GM21825 (cell line): ENCODE measurements at regions not wholly inside any gene's neighbourhood (a gene's known extent, or its start where the extent isn't known, plus 50 kb on each side); places are given as distances from the start of the nearest gene placed in this dataset.

Experiments used
- ATAC-seq: cut with Tn5 transposase; IDR thresholded peaks from one replicate; pipeline ENCODE4 v1.9.1; 2021; ENCODE audit warnings: mild to moderate bottlenecking, moderate library complexity; ENCODE audit not compliant: unreplicated experiment

- no peak for ATAC-seq
These were observed 177.1 kb upstream of the CHRNA7 start for GRCh38 chr15:31852933-31853799.

GRCh38 chr15:31856581-31856980 lies 173.7 kb upstream of the CHRNA7 start:
- no peak for ATAC-seq

DNA sequence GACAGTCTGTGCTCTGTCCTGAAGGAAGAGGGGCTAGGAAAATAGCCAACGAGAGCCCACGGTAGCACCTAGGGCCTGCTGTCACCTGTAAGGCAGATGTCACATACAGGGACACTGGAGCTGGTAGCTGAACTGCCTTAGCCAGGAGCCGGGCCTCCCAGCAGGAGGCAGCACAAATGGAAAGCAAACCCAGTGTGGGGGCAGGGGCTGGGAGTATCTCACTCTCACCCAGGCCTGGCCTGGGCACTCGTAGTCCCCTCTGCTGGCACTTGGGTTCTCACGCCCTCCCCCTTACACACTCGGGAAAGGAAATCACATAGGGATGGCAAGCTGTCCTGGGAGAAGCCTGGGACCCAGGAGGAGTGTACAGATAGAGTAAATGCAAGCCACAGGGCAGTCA lies 173.1 kb upstream of the CHRNA7 start:
- ATAC-seq: no peak

- ATAC-seq: no peak
These were observed 172.3 kb upstream of the CHRNA7 start for GRCh38 chr15:31858026-31858425.

DNA sequence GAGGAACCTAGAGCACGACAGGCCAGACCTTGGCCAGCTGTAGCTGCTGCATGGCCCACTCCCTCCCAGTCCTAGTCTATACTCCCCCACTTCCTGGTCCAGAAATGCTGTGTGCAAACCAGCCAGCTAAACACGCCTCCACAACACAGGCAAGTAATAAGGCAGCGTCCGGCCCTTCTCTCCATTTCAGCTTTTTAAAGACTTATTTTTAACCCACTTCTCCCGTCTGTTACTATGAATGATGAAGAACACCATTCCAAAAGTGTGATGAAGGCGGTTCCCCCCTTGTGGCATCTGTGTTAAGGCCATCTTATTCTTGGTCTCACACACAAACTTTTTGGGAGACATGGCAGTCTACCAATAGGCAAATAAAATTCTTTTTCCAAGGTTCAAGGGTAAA lies 164.1 kb upstream of the CHRNA7 start:
- no peak for ATAC-seq

GRCh38 chr15:31867536-31868442 lies 162.5 kb upstream of the CHRNA7 start:
- no peak for ATAC-seq

GRCh38 chr15:31869686-31870307 lies 160.5 kb upstream of the CHRNA7 start:
- ATAC-seq: no peak

DNA sequence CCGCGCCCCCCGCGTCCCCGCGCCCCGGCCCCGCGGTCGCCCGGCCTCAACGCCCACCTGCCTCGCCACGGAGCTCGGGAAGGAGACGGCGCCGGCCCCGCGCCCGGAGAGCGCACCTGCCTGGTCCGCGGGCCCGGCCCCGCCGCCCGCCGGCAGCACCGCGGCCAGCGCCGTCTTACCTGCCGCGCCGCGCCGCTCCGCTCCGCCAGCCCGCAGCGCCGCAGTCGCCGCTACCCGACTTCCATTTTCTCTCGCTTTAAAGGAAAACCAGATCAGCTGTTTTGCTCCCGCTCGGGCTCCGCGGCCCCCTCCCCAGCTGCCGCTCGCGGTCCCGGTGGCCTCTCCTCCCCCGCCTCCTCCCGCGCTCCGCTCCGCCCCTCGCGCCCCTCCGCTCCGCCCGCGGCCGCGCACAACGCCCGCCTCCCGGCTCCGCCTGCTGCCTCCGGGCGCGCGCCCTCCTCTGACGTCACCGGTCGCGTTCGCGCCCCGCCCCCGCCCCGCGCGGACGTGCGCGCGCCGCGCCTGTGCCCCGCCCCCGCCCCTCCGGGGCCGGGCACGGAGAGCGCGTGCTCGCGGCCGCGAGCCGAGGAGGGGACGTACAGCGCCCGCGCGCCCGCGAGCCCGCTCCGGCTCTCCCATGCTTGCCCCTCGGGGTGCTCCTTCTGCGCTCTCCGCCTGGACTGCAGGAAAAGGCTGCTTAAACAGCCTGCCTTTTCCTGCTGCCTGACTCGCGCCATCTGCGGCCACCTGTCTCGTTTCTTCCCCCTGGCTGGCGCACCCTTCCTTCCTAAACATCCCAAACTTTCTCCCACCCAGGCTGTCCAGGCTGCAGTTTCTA lies 159.8 kb upstream of the CHRNA7 start, which contains the start of gene OTUD7A:
OTUD7A (minus strand) TSS at position 346 of the 838 bp plus-strand sequence.
- peak; percentile 92 for ATAC-seq

GRCh38 chr15:31871166-31871886 lies 159.0 kb upstream of the CHRNA7 start:
- ATAC-seq: no peak

- no peak for ATAC-seq
These were observed 158.4 kb upstream of the CHRNA7 start for GRCh38 chr15:31871887-31872281.

DNA sequence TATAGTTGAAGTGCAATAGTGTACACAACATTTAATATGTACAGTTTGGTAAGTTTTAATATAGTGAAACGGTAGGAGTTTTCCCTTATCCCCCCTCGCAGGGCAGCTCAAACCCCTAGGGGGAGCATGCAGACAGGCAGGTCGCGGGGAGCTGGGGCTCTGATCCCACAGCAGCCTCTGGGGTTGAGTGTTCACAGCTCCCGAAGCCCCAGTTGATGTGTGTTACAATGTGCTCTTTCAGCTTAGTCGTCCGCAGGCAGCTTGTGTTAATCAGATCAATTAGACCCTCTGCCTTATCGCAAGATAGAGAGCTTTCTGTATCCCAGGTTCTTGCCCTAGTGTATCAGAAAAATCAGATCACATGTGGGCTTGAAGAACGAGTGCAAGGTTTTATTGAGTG lies 143.1 kb upstream of the CHRNA7 start:
- ATAC-seq: no peak

DNA sequence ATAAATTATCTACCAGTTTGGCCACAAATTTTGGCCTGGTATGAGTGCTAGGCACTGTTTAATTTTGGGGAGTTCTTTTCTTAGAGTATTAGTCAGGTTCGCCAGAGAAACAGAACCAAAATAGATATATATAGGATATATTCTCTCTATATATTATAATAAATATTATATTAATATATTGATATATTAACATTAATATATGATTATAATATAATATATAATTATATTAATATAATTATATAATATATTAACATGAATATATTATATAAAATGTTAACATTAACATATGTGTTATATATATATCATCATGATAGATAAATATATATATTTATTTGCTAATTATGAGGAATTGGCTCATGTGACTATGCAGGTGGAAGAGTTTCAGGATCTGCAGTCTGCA lies 137.8 kb upstream of the CHRNA7 start:
- ATAC-seq: no peak

DNA sequence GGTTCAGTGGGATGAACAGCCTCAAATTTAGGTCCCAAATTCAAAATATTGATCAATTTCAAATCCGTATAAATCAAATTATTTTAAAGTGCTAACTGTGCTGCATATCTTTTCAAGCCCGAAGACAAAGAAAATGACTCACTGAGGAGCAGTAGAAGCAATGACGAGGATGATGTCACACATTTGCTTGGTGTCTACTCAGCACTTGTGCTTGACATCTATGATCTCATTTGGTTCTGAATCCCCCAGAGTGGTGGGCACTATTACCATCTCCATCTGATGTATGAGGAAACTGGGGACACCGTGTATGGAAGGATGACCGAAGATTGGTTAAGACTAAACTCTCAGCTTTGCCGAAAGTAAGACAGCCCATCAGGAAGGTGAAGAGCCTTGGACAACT lies 136.5 kb upstream of the CHRNA7 start:
- ATAC-seq: no peak

- no peak for ATAC-seq
These were observed 132.6 kb upstream of the CHRNA7 start for GRCh38 chr15:31897746-31898145.

DNA sequence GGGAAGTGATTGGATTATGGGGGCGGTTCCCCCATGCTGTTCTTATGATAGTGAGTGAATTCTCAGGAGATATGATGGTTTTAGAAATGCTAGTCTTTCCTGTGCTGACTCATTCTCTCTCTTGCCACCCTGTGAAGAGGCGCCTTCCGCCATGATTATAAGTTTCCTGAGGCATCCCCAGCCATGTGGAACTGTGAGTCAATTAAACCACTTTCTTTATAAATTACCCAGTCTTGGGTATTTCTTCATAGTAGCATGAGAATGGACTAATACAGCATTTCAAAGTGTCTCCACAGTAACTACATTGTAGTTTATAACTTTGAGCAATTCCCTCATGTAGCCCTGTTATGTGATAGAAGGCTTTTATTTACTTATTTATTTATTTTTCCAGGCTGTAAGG lies 128.8 kb upstream of the CHRNA7 start:
- no peak for ATAC-seq

DNA sequence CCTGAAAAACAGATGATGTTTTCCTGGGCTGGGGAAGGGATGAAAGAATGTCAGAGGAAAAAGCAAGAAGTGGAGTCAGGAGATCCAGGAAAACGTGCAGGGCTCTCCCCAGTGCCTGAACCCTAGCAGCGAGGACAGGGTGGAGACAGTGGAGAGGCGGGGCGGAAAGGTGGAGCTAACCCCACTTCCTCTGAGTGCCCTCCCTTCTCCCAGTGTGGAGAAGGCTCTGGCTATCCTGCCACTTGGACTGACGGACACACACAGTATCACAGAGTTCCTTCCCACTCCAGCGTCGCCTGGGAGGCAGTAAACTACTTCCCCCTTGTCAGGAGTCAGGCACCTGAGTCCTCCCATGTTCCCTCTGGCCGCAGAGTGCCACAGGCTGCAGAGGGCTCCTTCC lies 125.3 kb upstream of the CHRNA7 start:
- ATAC-seq: no peak

- no peak for ATAC-seq
These were observed 104.8 kb upstream of the CHRNA7 start for GRCh38 chr15:31925541-31925940.

GRCh38 chr15:31930967-31931366 lies 99.3 kb upstream of the CHRNA7 start:
- ATAC-seq: no peak

DNA sequence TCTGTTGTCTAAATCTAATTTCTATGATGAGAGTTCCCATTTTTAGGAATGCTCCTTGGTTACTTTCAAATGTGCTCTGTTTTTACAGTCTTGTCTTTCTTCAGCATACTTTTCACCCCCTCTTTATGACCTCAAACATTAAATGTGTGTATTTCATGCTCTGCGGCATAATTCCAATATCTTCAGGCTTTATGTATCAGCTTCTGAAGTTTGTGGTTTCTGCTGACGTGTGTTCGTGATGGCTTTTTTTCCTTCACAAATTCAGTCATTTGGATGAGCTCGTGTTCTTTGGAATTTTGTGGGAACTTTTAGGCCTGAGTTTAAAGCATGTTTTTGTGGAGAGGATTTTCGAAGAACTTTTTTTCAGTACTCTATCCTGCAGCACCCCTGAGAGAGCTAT lies 97.7 kb upstream of the CHRNA7 start:
- no peak for ATAC-seq

DNA sequence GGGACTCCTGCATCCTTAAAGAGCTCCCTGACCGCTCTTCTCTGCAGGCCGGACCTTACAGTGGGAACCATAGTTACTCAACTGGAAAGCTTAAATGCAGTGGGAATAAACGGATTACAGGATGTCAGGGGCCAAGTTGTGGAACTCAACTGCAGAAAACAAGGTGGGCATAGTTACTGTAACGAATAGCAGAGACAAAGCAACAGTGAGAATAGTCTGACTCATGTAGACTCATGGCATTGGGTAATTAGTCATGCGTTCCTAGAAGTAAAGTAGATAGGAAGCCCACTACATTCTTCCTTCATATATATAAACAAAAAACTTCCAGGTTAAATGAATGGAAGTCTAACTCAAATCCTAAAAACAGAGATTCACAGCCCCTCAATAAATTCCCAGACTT lies 95.5 kb upstream of the CHRNA7 start:
- ATAC-seq: no peak
